ENCODE measurements at regions not wholly inside any gene's neighbourhood (a gene's known extent, or its start where the extent isn't known, plus 50 kb on each side); places are given as distances from the start of the nearest gene placed in this dataset.

- TF ChIP-seq POLR2A (IDR thresholded peaks at IDR 0.05; ENCODE audit: low read length) = no peak
- TF ChIP-seq GATA1 (IDR thresholded peaks at IDR 0.05; ENCODE audit: low read depth, low read length) = no peak
Measured at GRCh38 chr4:34644579-34645115, 1599.7 kb downstream of the ARAP2 start.
